SK-N-SH (cell line): ENCODE measurements at regions not wholly inside any gene's neighbourhood (a gene's known extent, or its start where the extent isn't known, plus 50 kb on each side); places are given as distances from the start of the nearest gene placed in this dataset.

Experiments used
- CTCF ChIA-PET: fragments of 300-600, 350-600 bp; formaldehyde crosslinking; extraction: SDS; loops from one replicate; lab custom pipeline; 2021; lab: Yijun Ruan, JAX
- POLR2A ChIA-PET: fragments of 350-600 bp; sonication (Branson Sonifier 250); formaldehyde crosslinking; extraction: SDS; loops from one replicate; lab custom pipeline; 2020; ENCODE audit warnings: antibody characterized with exemption, inconsistent platforms; lab: Yijun Ruan, JAX
- DNase-seq: peaks from one replicate; pipeline ENCODE4 v3.0.0; 2012
- H2AFZ ChIP-seq: fragments of 200-600 bp; sonication (generic); 2 replicates; pipeline ENCODE4 v1.8.1; 2016; ENCODE audit warnings: antibody characterized with exemption, mild to moderate bottlenecking, low read depth
- H3F3A ChIP-seq: fragments of 200-600 bp; sonication (generic); replicated peaks from 2 replicates; pipeline ENCODE3; 2016; ENCODE audit warnings: antibody characterized with exemption, mild to moderate bottlenecking; ENCODE audit not compliant: insufficient read depth
- H3K27ac ChIP-seq, 2 experiments: fragments of 200-500 bp in 1 of 2; fragments of 200-600 bp in 1 of 2; sonication (Bioruptor generic) in 1 of 2; sonication (generic), shearing (Covaris generic) in 1 of 2; 2 replicates each; pipeline versions ENCODE4 v1.5.1 to v1.6.1; 2014 to 2016; ENCODE audit warnings: low read depth in 2 of 2, inconsistent platforms in 1 of 2, low read length in 1 of 2, mild to moderate bottlenecking in 1 of 2, mixed read lengths in 1 of 2
- H3K27me3 ChIP-seq: fragments of 200-600 bp; sonication (generic), shearing (Covaris generic); 2 replicates; pipeline ENCODE4 v1.6.1; 2016; ENCODE audit warnings: mixed run types; ENCODE audit not compliant: insufficient read depth
- H3K36me3 ChIP-seq, 2 experiments: fragments of 200-500 bp in 1 of 2; fragments of 200-600 bp in 1 of 2; sonication (Bioruptor generic) in 1 of 2; sonication (generic) in 1 of 2; replicated peaks in 1 of 2; 2 replicates each; pipeline versions ENCODE3 to v1.5.1; 2014 to 2016; ENCODE audit warnings: low read length in 1 of 2, mild to moderate bottlenecking in 1 of 2; ENCODE audit not compliant: insufficient read depth in 2 of 2, control insufficient read depth in 1 of 2
- H3K4me1 ChIP-seq, 2 experiments: fragments of 200-500 bp in 1 of 2; fragments of 200-600 bp in 1 of 2; sonication (Bioruptor generic) in 1 of 2; sonication (generic), shearing (Covaris generic) in 1 of 2; 2 replicates each; pipeline versions ENCODE4 v1.5.1 to v1.6.1; 2014 to 2016; ENCODE audit warnings: low read depth in 1 of 2, low read length in 1 of 2, mixed run types in 1 of 2; ENCODE audit not compliant: insufficient read depth in 2 of 2, control insufficient read depth in 1 of 2
- H3K4me2 ChIP-seq: fragments of 200-600 bp; sonication (generic), shearing (Covaris generic); 2 replicates; pipeline ENCODE4 v1.6.1; 2017; ENCODE audit warnings: mixed run types
- H3K4me3 ChIP-seq, 2 experiments: fragments of 200-500 bp in 1 of 2; fragments of 200-600 bp in 1 of 2; sonication (Bioruptor generic) in 1 of 2; sonication (generic), shearing (Covaris generic) in 1 of 2; 2 replicates each; pipeline versions ENCODE4 v1.5.1 to v1.8.1; 2014 to 2016; ENCODE audit warnings: low read depth in 2 of 2, inconsistent platforms in 1 of 2, low read length in 1 of 2, mild to moderate bottlenecking in 1 of 2, mixed read lengths in 1 of 2, moderate library complexity in 1 of 2
- H3K79me2 ChIP-seq: fragments of 200-600 bp; sonication (generic); 2 replicates; pipeline ENCODE4 v1.8.1; 2017; ENCODE audit warnings: mild to moderate bottlenecking; ENCODE audit not compliant: insufficient read depth
- H3K9ac ChIP-seq: fragments of 200-600 bp; sonication (generic); 2 replicates; pipeline ENCODE4 v1.6.1; 2017; ENCODE audit warnings: mixed run types
- H3K9me2 ChIP-seq: fragments of 200-600 bp; sonication (generic); 2 replicates; pipeline ENCODE4 v1.6.1; 2017; ENCODE audit warnings: mixed run types
- H3K9me3 ChIP-seq: fragments of 200-600 bp; sonication (generic); 2 replicates; pipeline ENCODE4 v1.6.1; 2017; ENCODE audit warnings: mixed run types, mild to moderate bottlenecking, moderate library complexity
- H4K20me1 ChIP-seq: fragments of 200-600 bp; sonication (generic); 2 replicates; pipeline ENCODE4 v1.6.1; 2017; ENCODE audit warnings: mild to moderate bottlenecking, mixed run types; ENCODE audit not compliant: insufficient read depth
- CTCF ChIP-seq: fragments of 200-600 bp; sonication (generic); IDR thresholded peaks from 2 replicates; pipeline ENCODE4 v1.6.1; 2017; ENCODE audit warnings: antibody characterized with exemption, mild to moderate bottlenecking, moderate library complexity
- ELF1 ChIP-seq: IDR thresholded peaks from 2 replicates; pipeline ENCODE4 v1.4.0; 2012
- EP300 ChIP-seq, 2 experiments: IDR thresholded peaks; 2 replicates each; pipeline versions ENCODE4 v1.4.0 to v1.6.1; 2012; ENCODE audit warnings: borderline replicate concordance in 1 of 2, low read depth in 1 of 2, low read length in 1 of 2
- GABPA ChIP-seq: IDR thresholded peaks from 2 replicates; pipeline ENCODE4 v1.4.0; 2012; ENCODE audit warnings: low read depth, mild to moderate bottlenecking
- POLR2AphosphoS5 ChIP-seq: IDR thresholded peaks from 2 replicates; pipeline ENCODE4 v1.6.1; 2012; ENCODE audit warnings: low read depth, low read length
- RCOR1 ChIP-seq: fragments of 150-350 bp; IDR thresholded peaks from 2 replicates; pipeline ENCODE4 v1.6.1; 2017; ENCODE audit warnings: antibody characterized with exemption, low read length
- TCF12 ChIP-seq: IDR thresholded peaks from 2 replicates; pipeline ENCODE4 v1.4.0; 2012
- USF1 ChIP-seq: IDR thresholded peaks from 2 replicates; pipeline ENCODE4 v1.4.0; 2012; ENCODE audit warnings: low read depth, borderline replicate concordance
- YY1 ChIP-seq: IDR thresholded peaks from 2 replicates; pipeline ENCODE4 v1.4.0; 2012; ENCODE audit warnings: low read depth, mild to moderate bottlenecking
- ZBTB33 ChIP-seq: IDR thresholded peaks from 2 replicates; pipeline ENCODE4 v1.4.0; 2012; ENCODE audit warnings: low read depth, borderline replicate concordance
- WGBS: methylation state at CpG from one replicate; pipeline ENCODE4 v1.1.6; 2017; ENCODE audit warnings: low lambda C conversion rate; 5-methylcytosine and 5-hydroxymethylcytosine counted together

- POLR2A ChIA-PET = no interaction called here
- Histone ChIP-seq H3K27me3 (no peaks in the 10 kb centered on the region), H3K79me2 (no peaks in the 10 kb centered on the region), H3K9me2 (no peaks in the 10 kb centered on the region), H3K4me1 (peaks cover 5% of the 10 kb centered on the region in 2 experiments; a peak in 2 of 4 replicates), H3K27ac (no peak overlapping the region), H2AFZ (no peak overlapping the region), H3K4me2 (no peak overlapping the region), H3K9ac (no peak overlapping the region), H3F3A (no peaks in the 10 kb centered on the region), H3K4me3 (no peak overlapping the region), H4K20me1 (no peaks in the 10 kb centered on the region), H3K9me3 (no peaks in the 10 kb centered on the region), H3K36me3 (no peaks in the 10 kb centered on the region)
- TF ChIP-seq ELF1 (no peak), EP300 (IDR thresholded peaks at IDR 0.05; ENCODE audit: borderline replicate concordance in 1 of 2, low read depth in 1 of 2, low read length in 1 of 2) (no peak), CTCF (no peak), TCF12 (no peak), YY1 (no peak), ZBTB33 (no peak), USF1 (no peak), GABPA (no peak), POLR2AphosphoS5 (no peak)
- CTCF ChIA-PET = interaction anchor here (0.9 kb wide), 2 partner anchors 14 to 641 kb away, joined by 3 read pairs; no protein-coding TSS in a partner anchor
- 95% methylated on average over 4 of the region's 4 CpGs for WGBS
- no peak for DNase-seq
These were observed 437.0 kb upstream of the KCNMB2 start for GRCh38 chr3:178099274-178099673.

GRCh38 chr3:178099862-178100261 lies 436.4 kb upstream of the KCNMB2 start:
- Histone ChIP-seq H3K9ac (no peak overlapping the region), H2AFZ (no peak overlapping the region), H3K79me2 (no peaks in the 10 kb centered on the region), H3F3A (no peaks in the 10 kb centered on the region), H4K20me1 (no peaks in the 10 kb centered on the region), H3K9me3 (no peaks in the 10 kb centered on the region), H3K36me3 (no peaks in the 10 kb centered on the region), H3K4me2 (no peak overlapping the region), H3K27me3 (no peaks in the 10 kb centered on the region), H3K4me1 (peaks cover 5% of the 10 kb centered on the region in 2 experiments; a peak in 2 of 4 replicates), H3K9me2 (no peaks in the 10 kb centered on the region), H3K27ac (no peak overlapping the region), H3K4me3 (no peak overlapping the region)
- CTCF ChIA-PET = interaction anchor here (0.9 kb wide), 2 partner anchors 15 to 641 kb away, joined by 3 read pairs; no protein-coding TSS in a partner anchor
- POLR2A ChIA-PET = no interaction called here
- TF ChIP-seq TCF12 (peak; percentile 34; the same call in 1 of the 2 replicates), RCOR1 (no peak)
- 21% methylated on average over 2 of the region's 2 CpGs for WGBS
- DNase-seq = no peak
